ENCODE measurements at regions not wholly inside any gene's neighbourhood (a gene's known extent, or its start where the extent isn't known, plus 50 kb on each side); places are given as distances from the start of the nearest gene placed in this dataset.

- H3K4me3 ChIP-seq (IDR thresholded peaks at IDR 0.05; ENCODE audit: insufficient read depth, low read depth, low read length), result no peak overlapping the region
- no peaks in the 10 kb centered on the region for H3K4me1 ChIP-seq (ENCODE audit: low read depth, poor library complexity, severe bottlenecking)
- no peak overlapping the region for H3K9ac ChIP-seq
- no peaks in the 10 kb centered on the region for H3K36me3 ChIP-seq (ENCODE audit: insufficient read depth)
- no peak overlapping the region for H3K27ac ChIP-seq
- no peaks in the 10 kb centered on the region for H4K20me1 ChIP-seq (ENCODE audit: insufficient read depth)
- TF ChIP-seq CTCF (conservative IDR thresholded peaks at IDR 0.05; ENCODE audit: low read depth, low read length), result no peak
- no peaks in the 10 kb centered on the region for H3K27me3 ChIP-seq (ENCODE audit: insufficient read depth, low read depth)
- H3K4me2 ChIP-seq, result no peak overlapping the region
- no peaks in the 10 kb centered on the region for H3K79me2 ChIP-seq (ENCODE audit: insufficient read depth, low read depth)
- no peak overlapping the region for H2AFZ ChIP-seq (ENCODE audit: low read depth)
Measured at GRCh38 chr13:106352850-106353249, 182.6 kb downstream of the EFNB2 start.

GRCh38 chr13:106351251-106351650, 184.2 kb downstream of the EFNB2 start:
- Histone ChIP-seq H3K9ac (no peak overlapping the region), H4K20me1 (ENCODE audit: insufficient read depth) (no peaks in the 10 kb centered on the region), H3K27ac (no peak overlapping the region), H3K4me3 (IDR thresholded peaks at IDR 0.05; ENCODE audit: insufficient read depth, low read depth, low read length) (no peak overlapping the region), H3K4me2 (no peak overlapping the region), H3K27me3 (ENCODE audit: insufficient read depth, low read depth) (no peaks in the 10 kb centered on the region), H3K4me1 (ENCODE audit: low read depth, poor library complexity, severe bottlenecking) (no peaks in the 10 kb centered on the region), H2AFZ (ENCODE audit: low read depth) (no peak overlapping the region), H3K36me3 (ENCODE audit: insufficient read depth) (no peaks in the 10 kb centered on the region), H3K79me2 (ENCODE audit: insufficient read depth, low read depth) (no peaks in the 10 kb centered on the region)
- TF ChIP-seq CTCF (conservative IDR thresholded peaks at IDR 0.05; ENCODE audit: low read depth, low read length), result no peak

GRCh38 chr13:106350208-106350607, 185.3 kb downstream of the EFNB2 start:
- H3K36me3 ChIP-seq (ENCODE audit: insufficient read depth), result no peaks in the 10 kb centered on the region
- no peaks in the 10 kb centered on the region for H4K20me1 ChIP-seq (ENCODE audit: insufficient read depth)
- H3K79me2 ChIP-seq (ENCODE audit: insufficient read depth, low read depth), result no peaks in the 10 kb centered on the region
- no peak overlapping the region for H3K4me3 ChIP-seq (IDR thresholded peaks at IDR 0.05; ENCODE audit: insufficient read depth, low read depth, low read length)
- H3K4me2 ChIP-seq, result no peak overlapping the region
- no peak for TF ChIP-seq CTCF (conservative IDR thresholded peaks at IDR 0.05; ENCODE audit: low read depth, low read length)
- H3K27ac ChIP-seq, result no peak overlapping the region
- no peaks in the 10 kb centered on the region for H3K27me3 ChIP-seq (ENCODE audit: insufficient read depth, low read depth)
- no peak overlapping the region for H3K9ac ChIP-seq
- H2AFZ ChIP-seq (ENCODE audit: low read depth), result no peak overlapping the region
- H3K4me1 ChIP-seq (ENCODE audit: low read depth, poor library complexity, severe bottlenecking), result no peaks in the 10 kb centered on the region

- TF ChIP-seq CTCF (conservative IDR thresholded peaks at IDR 0.05; ENCODE audit: low read depth, low read length), result no peak
- no peaks in the 10 kb centered on the region for H3K36me3 ChIP-seq (ENCODE audit: insufficient read depth)
- H2AFZ ChIP-seq (ENCODE audit: low read depth), result no peak overlapping the region
- H3K9ac ChIP-seq, result no peak overlapping the region
- no peaks in the 10 kb centered on the region for H3K27me3 ChIP-seq (ENCODE audit: insufficient read depth, low read depth)
- H3K4me1 ChIP-seq (ENCODE audit: low read depth, poor library complexity, severe bottlenecking), result no peaks in the 10 kb centered on the region
- no peak overlapping the region for H3K27ac ChIP-seq
- no peak overlapping the region for H3K4me3 ChIP-seq (IDR thresholded peaks at IDR 0.05; ENCODE audit: insufficient read depth, low read depth, low read length)
- H4K20me1 ChIP-seq (ENCODE audit: insufficient read depth), result no peaks in the 10 kb centered on the region
- no peak overlapping the region for H3K4me2 ChIP-seq
- no peaks in the 10 kb centered on the region for H3K79me2 ChIP-seq (ENCODE audit: insufficient read depth, low read depth)
Measured at GRCh38 chr13:106349080-106349931, 186.2 kb downstream of the EFNB2 start.

All from KMS-11 (cell line).